Gastroesophageal sphincter (tissue), 4 donors: ENCODE measurements at regions not wholly inside any gene's neighbourhood (a gene's known extent, or its start where the extent isn't known, plus 50 kb on each side); places are given as distances from the start of the nearest gene placed in this dataset.

Source experiments
- ATAC-seq: fragments of 150-250 bp; one replicate; pipeline ENCODE4 v1.9.1; 2016; ENCODE audit warnings: mild to moderate bottlenecking, moderate library complexity
- H3K27ac ChIP-seq, 4 donors: fragments of 200-600 bp; sonication (generic) in 3 of 4; 1 replicate in 3 of 4; 2 replicates in 1 of 4; pipeline ENCODE4 v1.5.1; 2016 to 2019
- H3K27me3 ChIP-seq: fragments of 200-600 bp; sonication (generic); one replicate; pipeline ENCODE4 v1.5.1; 2019
- H3K36me3 ChIP-seq, 2 donors: fragments of 200-600 bp; sonication (generic); one replicate each; pipeline ENCODE4 v1.5.1; 2019; ENCODE audit warnings: control low read depth in 1 of 2
- H3K4me1 ChIP-seq, 3 donors: fragments of 200-600 bp; sonication (generic); 1 replicate in 2 of 3; 2 replicates in 1 of 3; pipeline ENCODE4 v1.5.1; 2016 to 2019; ENCODE audit warnings: control low read depth in 2 of 3
- H3K4me3 ChIP-seq, 2 donors: fragments of 200-600 bp; sonication (generic); one replicate each; pipeline ENCODE4 v1.5.1; 2019; ENCODE audit warnings: mild to moderate bottlenecking in 1 of 2, moderate library complexity in 1 of 2
- H3K9me3 ChIP-seq, 3 donors: fragments of 200-600 bp; sonication (generic); one replicate each; pipeline ENCODE4 v1.5.1; 2017 to 2019; ENCODE audit warnings: control low read depth in 2 of 3
- CTCF ChIP-seq, 4 experiments: fragments of 200-600 bp in 2 of 4; fragments of 450-650 bp in 2 of 4; sonication (generic) in 1 of 4; IDR thresholded peaks; one replicate each; pipeline ENCODE4 v1.5.1; 2017 to 2019; ENCODE audit warnings: antibody characterized with exemption in 4 of 4, mild to moderate bottlenecking in 2 of 4, moderate library complexity in 2 of 4
- EP300 ChIP-seq: sonication (generic); formaldehyde crosslinking; IDR thresholded peaks from one replicate; pipeline ENCODE4 v1.6.1; 2017; ENCODE audit warnings: antibody characterized with exemption, mild to moderate bottlenecking
- POLR2A ChIP-seq, 2 donors: fragments of 450-650 bp; IDR thresholded peaks; one replicate each; pipeline ENCODE4 v1.6.1; 2017; ENCODE audit warnings: antibody characterized with exemption in 2 of 2, mild to moderate bottlenecking in 2 of 2, moderate library complexity in 1 of 2
- POLR2AphosphoS5 ChIP-seq: sonication (generic); formaldehyde crosslinking; IDR thresholded peaks from one replicate; pipeline ENCODE4 v1.6.1; 2017; ENCODE audit warnings: antibody characterized with exemption
- WGBS, 2 donors: methylation state at CpG; one replicate each; pipeline ENCODE4 v1.1.5; 2018; ENCODE audit warnings: low coverage in 1 of 2; 5-methylcytosine and 5-hydroxymethylcytosine counted together

GRCh38 chr3:177681156-177681555 is 483.9 kb upstream of the TBL1XR1 start:
- TF ChIP-seq POLR2A (IDR thresholded peaks at IDR 0.05) (no peak), EP300 (no peak), CTCF (IDR thresholded peaks at IDR 0.05) (no peak), POLR2AphosphoS5 (no peak)
- Histone ChIP-seq H3K4me3 (no peak overlapping the region), H3K27me3 (no peaks in the 10 kb centered on the region), H3K27ac (no peak overlapping the region), H3K9me3 (no peaks in the 10 kb centered on the region), H3K4me1 (peaks cover 0 to 9% (median 0%) of the 10 kb centered on the region in 3 donors), H3K36me3 (no peaks in the 10 kb centered on the region)
- no peak for ATAC-seq

- TF ChIP-seq POLR2AphosphoS5, result no peak
- no peak for TF ChIP-seq EP300
- no peak for TF ChIP-seq CTCF (IDR thresholded peaks at IDR 0.05)
- no peak for TF ChIP-seq POLR2A (IDR thresholded peaks at IDR 0.05)
- Histone ChIP-seq H3K36me3 (no peaks in the 10 kb centered on the region), H3K27me3 (no peaks in the 10 kb centered on the region), H3K27ac (no peak overlapping the region), H3K4me3 (no peak overlapping the region), H3K4me1 (peaks cover 0 to 5% (median 0%) of the 10 kb centered on the region in 3 donors), H3K9me3 (no peaks in the 10 kb centered on the region)
- no peak for ATAC-seq
- 33 to 97% methylated on average over 1 to 2 of the region's 2 CpGs for WGBS, 2 donors
Observed at GRCh38 chr3:177681852-177682251, 484.6 kb upstream of the TBL1XR1 start.

- Histone ChIP-seq H3K9me3 (no peaks in the 10 kb centered on the region), H3K4me3 (no peak overlapping the region), H3K27me3 (no peaks in the 10 kb centered on the region), H3K4me1 (peaks cover 0 to 5% (median 0%) of the 10 kb centered on the region in 3 donors), H3K27ac (no peak overlapping the region), H3K36me3 (no peaks in the 10 kb centered on the region)
- 92 to 97% methylated on average over 3 of the region's 3 CpGs for WGBS, 2 donors
- no peak for ATAC-seq
- TF ChIP-seq CTCF (IDR thresholded peaks at IDR 0.05) (no peak), POLR2AphosphoS5 (no peak), EP300 (no peak), POLR2A (IDR thresholded peaks at IDR 0.05) (no peak)
Observed at GRCh38 chr3:177683586-177683985, 486.3 kb upstream of the TBL1XR1 start.

- WGBS, 2 donors, result 83 to 87% methylated on average over 3 to 8 of the region's 8 CpGs
- Histone ChIP-seq H3K4me1 (no peaks in the 10 kb centered on the region), H3K27me3 (no peaks in the 10 kb centered on the region), H3K27ac (no peak overlapping the region), H3K9me3 (no peaks in the 10 kb centered on the region), H3K36me3 (no peaks in the 10 kb centered on the region), H3K4me3 (no peak overlapping the region)
- no peak for TF ChIP-seq POLR2A (IDR thresholded peaks at IDR 0.05)
- no peak for TF ChIP-seq POLR2AphosphoS5
- TF ChIP-seq CTCF (IDR thresholded peaks at IDR 0.05), result no peak
- TF ChIP-seq EP300, result no peak
- ATAC-seq, result no peak
Observed at GRCh38 chr3:177686671-177687070, 489.4 kb upstream of the TBL1XR1 start.

GRCh38 chr3:177687291-177687690 is 490.0 kb upstream of the TBL1XR1 start:
- no peaks in the 10 kb centered on the region for H3K27me3 ChIP-seq
- H3K9me3 ChIP-seq, result no peaks in the 10 kb centered on the region
- H3K4me1 ChIP-seq, result no peaks in the 10 kb centered on the region
- 78 to 83% methylated on average over 2 of the region's 4 CpGs for WGBS, 2 donors
- TF ChIP-seq CTCF (IDR thresholded peaks at IDR 0.05) (no peak), EP300 (no peak), POLR2AphosphoS5 (no peak), POLR2A (IDR thresholded peaks at IDR 0.05) (no peak)
- no peak for ATAC-seq
- no peaks in the 10 kb centered on the region for H3K36me3 ChIP-seq
- no peak overlapping the region for H3K4me3 ChIP-seq
- no peak overlapping the region for H3K27ac ChIP-seq
